GM21526 (cell line): ENCODE measurements at regions not wholly inside any gene's neighbourhood (a gene's known extent, or its start where the extent isn't known, plus 50 kb on each side); places are given as distances from the start of the nearest gene placed in this dataset.

Source experiments
- ATAC-seq: cut with Tn5 transposase; IDR thresholded peaks from one replicate; pipeline ENCODE4 v1.9.1; 2021; ENCODE audit warnings: moderate library complexity; ENCODE audit not compliant: unreplicated experiment, low FRiP score

DNA sequence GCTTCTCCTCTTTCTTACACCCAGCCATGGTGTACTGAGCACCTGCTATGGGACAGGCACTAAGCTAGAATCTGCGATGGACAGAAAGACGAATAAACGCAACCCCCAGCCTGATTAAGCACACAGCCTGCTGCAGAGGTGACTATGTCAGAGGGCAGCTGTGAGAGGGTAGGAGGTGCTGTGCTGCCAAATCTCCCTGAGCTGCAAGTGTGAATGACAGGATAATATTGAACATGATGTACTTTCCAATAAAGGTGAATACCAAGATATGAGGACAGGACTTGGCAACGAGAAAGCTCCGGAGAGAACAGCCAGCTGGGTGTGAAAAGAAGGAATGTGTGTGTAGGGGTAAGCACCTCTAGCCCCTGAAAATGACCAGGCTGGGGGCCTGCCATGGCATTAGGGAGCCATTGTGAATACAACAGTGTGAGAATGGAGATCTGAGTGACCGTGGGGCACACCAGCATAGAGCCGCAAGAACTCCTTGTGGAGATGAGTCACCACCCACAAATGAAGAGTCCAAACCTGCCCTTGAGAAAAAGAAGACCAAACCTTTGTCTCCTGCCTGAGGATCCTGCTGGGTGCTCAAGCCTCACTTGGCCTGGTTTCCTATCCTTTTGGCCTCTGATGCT, 83.0 kb upstream of the ATF3 start:
- no peak for ATAC-seq

DNA sequence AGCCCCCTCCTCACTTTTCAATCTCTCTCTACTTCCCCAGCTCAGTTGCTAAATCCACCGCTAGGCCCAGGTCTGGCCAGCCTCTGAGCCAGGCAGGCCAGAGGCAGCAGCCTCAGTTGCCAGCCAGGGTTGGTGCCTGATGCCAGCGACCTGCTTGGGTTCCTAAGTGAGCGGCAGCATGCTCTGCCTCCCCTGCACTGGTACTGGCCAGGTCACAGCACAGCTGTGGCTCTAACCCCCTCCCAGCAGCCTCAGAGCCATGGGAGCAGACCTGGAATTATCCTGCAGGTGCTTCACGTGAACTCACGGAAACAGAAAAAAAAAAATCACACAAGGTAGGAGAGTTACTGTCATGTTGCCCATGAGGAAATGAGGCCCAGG, 82.5 kb upstream of the ATF3 start:
- no peak for ATAC-seq

DNA sequence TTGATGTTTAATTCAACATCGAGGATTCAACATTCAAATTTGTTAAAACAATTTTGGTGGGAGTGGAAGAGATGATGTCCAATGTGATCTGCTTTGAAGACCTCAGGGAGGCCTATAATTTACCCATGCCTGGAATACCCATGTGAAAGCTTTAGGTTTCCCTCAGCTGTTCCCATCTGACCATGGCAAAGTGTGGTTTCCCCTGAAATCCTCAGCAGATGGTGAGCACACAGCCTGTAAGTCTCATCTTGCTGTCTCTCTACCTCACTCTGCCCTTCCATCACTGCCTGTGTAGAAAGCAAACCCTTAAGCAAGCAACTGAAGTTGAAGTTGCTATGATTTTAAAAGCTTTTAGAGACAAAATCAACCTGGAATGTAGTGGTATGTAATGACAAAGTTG, 80.1 kb upstream of the ATF3 start:
- no peak for ATAC-seq

DNA sequence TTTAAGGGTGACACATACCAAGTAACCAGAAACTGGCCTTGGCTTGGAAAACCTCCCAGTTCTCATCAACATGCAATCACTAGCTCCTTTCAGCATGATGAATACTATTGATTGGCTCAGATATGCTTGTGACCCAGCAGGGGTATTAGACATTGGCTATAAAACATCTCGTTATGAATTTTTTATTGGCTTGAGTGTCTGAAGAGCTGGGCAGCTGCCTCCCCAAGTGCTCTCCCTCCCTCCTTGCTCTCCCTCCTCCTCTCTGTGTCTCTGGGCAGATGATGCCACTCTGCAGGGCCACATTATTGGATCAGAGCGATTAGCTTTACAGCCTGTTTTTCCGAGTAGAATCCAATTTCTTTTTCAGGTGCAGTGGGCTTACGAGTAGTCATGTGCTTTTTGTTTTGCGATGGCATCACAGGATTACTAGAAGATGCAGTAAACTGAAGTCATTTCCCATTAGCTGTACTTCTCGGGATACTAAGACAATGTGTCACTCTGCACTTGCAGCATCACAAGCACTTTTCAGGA, 79.3 kb upstream of the ATF3 start:
- ATAC-seq = no peak

DNA sequence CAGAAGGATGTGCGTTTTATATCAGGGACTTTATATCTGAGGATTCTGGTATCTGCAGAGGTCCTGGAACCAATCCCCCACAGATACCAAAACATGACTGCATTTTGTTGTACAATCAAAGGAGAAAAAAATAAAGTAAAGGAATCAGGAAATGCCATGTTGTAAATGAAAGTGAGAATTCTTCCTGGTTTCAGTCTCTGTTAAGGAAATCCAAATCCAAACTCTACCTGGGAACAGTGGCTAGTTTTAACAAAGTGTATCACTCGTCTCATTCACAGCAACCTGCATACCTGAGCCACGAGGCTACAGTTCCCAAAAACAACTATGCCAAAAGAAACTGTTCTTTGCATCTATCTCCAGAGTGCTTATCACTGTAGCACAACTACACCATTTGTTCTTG, 77.3 kb upstream of the ATF3 start:
- ATAC-seq = no peak

DNA sequence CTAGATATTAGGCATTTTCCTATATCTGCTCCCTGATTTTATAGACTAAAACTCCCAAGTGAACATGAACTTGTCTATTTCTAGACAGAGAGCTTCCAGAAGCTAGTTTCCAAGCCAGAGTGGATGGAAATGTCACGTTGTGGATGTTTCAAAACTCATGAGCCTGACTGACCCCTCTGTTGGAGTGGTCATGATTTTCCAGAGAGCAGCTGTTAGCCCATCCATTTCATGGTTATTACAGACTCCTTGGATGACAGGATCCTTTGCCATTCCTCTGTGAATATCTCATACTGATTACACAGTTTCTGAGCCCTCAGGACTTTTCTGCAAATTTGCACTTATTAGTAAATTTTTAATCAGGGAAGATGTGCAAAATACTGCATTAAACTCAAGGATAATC, 76.8 kb upstream of the ATF3 start:
- ATAC-seq = no peak

DNA sequence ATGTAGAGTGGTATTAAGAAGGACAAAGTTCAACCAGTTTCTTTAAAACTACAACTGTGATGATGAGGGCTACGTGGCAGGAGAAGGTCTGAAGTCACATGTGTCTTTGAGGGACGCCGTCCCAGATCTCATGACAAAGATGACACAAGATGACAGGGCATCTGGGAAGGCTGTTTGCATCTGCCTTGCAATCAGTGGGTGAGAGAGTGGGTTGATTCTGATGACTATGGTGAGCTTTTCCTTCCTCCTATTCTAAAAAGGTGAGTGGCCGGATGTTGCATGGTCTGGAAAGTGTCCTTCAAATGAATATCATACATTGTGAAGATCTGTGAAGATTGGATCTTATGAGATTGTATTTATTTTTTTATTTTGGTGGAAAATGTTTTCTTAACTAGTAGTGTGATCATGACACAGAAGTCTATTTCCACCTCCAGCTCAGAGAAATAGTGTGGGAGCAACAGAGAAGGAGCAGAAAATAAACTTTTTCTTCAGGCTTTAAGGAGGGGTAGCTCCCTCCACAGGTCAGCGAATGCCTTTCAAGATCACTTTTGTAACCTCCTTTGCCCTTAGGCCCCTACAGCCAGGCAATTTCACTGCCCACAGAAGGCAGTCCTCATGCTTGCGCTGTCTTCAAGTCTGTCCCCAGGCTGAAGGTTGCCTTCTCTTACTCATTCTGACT, 76.0 kb upstream of the ATF3 start:
- ATAC-seq = no peak

DNA sequence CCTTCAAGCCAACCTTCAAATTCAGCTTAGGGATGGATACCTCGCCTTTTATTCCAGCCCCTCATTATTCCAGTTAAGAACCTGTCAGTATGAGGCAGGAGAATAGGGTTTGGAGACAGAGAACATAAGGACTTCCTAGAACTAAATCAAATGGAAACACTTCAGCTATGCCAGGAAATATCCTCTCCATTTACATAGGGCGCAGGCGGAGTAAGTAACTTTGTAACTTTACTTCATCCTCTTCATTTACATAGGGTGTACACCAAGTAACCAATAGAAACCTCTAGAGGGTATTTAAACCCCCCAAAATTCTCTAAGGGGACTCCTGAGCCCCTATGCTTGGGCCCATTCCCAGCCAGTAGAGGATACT, 75.4 kb upstream of the ATF3 start:
- ATAC-seq = no peak

DNA sequence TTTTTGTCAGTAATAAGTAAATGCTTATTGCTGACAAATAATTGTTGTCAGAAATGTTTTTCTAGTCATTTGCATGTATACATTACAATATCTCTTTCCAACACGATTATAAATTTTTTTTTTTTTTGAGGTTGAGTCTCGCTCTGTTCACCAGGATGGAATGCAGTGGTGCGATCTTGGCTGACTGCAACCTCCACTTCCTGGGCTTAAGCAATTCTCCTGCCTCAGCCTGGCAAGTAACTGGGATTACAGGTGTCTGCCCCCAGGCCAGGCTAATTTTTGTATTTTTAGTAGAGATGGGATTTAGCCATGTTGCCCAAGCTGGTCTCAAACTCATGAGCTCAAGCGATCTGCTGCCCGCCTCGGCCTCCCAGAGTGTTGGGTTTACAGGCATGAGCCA, 72.0 kb upstream of the ATF3 start:
- ATAC-seq = no peak

DNA sequence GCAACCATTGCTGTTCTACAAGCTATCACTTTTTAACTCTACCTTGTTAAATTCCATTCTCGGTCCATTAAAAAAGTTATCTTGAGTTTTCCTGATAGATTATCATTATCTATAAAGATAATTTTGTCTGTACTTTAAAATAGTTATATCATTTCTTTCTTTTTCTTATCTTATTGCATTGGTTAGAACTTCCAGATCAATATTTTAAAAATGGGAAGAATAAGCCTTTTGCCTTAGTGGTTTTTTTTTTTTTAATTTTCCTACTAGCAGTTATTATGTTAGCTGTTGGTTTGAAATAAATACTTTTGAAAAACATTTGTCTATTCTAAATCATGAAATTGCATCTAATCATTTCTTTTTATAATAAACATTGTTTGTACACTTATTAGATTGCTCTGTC, 71.0 kb upstream of the ATF3 start:
- no peak for ATAC-seq

DNA sequence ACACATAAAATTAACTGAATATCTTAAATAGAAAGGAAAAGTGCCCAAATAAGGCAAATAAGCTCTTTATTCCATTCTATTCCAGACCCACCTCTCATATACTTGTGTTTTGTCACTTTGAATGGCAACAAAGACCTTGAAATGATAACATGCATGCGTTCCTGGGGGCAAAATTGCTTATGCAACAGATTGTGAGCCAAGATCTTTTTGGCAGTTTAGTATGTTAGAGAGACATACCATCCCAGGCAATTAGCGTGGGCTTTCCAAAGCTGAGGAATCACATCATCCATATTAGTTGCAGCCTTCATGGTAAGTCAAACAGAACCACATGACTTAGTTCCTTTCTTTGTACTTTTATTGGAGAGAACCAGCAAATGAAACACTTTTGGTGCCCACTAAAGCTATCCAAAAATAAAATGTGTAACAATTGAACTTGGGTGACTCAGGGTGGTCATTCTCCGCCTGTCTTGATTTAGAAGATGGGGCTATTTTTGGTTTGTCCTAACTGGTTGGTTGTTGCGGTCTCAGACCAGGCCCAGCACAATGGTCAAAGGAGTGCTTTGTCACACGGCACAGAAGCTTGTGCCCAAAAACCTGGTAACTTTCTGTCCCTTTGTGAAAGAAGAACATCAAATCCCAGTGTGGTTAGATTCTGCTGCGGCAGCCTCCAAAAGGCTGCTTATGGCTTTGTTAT, 68.7 kb upstream of the ATF3 start:
- ATAC-seq = no peak

DNA sequence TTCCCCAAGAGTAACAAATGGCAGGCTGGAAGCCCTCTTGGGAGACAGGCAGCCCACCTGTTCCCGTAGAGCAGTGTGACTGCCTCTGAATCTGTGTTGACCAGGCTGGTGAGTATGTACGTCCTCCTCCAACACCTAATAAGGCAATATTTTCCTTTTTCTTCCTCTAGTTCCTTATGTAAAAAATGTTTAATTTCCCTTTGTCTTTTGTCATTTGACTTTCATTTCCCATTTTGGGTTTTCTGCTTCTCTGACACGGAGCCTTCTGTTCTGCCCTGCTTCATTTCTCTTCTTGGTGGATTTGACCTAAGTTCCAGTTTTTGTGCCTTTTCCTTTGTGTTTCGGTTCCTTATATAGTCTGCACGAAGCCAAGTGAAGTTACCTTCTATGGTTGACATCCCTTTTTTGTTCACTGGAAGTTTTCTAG, 65.8 kb upstream of the ATF3 start:
- ATAC-seq = no peak

DNA sequence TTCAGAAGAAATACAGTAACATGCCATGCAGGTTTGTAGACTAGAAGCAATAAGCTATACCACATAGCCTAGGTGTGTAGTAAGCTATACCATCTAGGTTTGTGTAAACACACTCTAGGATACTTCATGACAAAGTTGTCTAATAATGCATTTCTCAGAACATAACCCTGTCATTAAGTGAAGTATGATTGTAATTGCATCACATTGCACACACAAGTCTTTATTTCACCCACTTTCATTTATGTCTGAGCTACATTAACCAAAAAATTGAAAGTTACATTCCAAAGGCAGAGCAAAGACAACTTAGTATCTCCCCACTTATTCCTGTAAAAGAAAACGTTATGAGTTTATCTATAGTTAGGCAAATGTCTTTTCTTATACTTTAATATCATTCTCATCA, 64.5 kb upstream of the ATF3 start:
- no peak for ATAC-seq

DNA sequence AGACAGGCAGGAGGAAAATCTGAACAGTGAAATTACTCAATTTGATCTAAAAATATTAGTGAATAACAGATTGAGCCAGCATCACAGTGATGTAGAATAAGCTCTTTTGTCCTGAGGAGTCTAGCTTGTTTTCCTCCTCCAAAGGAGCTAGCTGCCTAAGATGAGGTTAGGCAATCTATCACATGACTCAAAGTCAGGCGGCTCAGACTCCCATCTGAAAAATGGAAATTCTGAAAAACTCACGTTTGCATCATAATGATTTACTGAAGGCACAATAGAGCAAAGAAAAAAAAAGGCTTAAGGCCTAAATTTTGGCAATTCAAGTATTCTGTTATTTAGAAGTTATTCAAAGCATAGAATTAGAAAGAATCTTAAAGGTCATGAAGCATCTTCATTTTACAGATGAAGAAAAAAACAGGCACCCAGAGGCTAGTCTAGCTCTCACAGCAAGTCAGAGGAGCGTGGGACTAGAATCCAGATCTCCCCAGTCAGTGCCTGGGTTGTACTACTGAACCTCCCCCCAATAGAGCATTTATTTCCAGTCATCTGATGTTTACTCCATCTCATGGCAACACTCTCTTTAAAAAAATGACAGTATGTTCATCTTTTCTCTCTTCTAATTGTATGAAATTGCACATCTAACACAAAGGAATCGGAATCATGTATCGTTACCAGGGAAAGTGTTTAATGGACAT, 62.5 kb upstream of the ATF3 start:
- ATAC-seq = no peak

DNA sequence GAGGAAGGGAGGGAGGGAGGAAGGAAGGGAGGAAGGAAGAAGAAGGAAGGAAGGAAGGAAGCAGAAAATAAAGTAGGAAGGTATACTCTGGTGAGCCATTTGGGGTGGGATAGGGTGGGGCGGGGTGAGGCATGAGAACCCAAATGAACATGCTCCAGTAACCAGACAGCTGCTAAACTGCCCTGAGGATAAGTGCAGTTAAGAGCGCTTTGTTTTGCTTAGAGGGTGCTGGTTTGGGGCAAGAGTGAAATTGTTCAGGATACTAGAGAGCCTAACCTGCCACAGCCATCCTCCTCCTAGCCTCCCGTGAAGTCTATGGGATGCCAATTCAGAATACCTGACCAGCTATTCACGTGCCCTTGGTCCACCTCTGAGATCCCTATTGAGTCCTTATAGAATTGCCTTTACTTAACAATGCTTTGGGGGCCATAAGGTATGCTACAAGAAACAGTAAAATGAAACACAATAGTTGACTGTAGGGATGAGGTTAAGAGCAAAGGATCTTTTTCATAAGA, 59.0 kb upstream of the ATF3 start:
- ATAC-seq = no peak

DNA sequence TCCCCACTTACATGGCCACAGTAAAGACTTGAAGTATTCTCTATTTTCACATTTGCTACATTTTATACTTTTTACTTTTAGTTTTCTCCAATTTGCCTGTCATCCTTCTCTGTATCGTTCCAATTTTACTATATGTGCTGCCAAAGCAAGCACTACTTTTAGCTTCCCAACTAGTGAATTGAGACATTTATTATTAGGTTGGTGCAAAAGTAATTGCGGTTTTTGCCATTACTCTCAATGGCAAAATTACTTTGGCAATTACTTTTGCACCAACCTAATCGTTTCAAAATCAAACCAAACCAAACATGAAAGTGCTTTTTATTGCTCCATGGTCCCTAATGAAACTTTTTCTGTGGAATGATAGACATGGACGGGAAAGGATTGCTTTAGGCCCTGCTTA, 56.6 kb upstream of the ATF3 start:
- no peak for ATAC-seq

DNA sequence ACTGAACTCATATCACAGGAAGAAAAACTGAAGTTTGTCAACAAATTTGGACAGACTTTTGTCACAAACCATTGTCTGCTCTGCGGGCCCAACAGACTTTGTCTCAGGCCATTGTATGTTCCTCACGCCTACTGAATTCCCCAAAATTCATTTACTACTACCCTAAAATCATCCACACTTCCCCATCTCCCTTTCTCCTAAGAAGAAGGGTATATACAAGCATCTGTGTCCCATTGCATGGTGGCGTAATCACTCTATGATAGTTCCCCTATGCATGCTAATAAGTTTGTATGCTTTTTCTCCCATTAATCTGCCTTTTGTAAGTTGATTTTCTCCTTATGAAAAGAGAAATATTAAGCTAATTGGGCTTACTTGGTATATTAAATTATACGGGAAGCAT, 54.9 kb upstream of the ATF3 start:
- ATAC-seq = no peak

DNA sequence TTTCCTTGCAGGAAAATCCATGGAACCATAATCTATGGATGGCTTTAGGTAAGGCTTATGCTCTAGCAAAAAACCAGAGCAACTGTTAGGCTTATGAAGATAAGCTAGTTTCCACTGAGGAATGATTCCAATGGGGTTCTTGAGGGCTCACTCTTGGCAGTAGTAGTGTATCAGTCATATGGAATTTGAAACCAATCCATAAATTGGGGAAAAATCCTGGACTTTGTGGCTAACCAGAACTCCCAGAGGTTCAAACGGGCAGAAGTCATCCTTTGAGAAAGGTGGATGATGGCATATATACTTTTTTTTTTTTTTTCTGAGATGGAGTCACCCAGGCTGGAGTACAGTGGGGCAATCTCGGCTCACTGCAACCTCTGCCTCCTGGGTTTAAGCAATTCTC, 54.2 kb upstream of the ATF3 start:
- ATAC-seq = no peak

DNA sequence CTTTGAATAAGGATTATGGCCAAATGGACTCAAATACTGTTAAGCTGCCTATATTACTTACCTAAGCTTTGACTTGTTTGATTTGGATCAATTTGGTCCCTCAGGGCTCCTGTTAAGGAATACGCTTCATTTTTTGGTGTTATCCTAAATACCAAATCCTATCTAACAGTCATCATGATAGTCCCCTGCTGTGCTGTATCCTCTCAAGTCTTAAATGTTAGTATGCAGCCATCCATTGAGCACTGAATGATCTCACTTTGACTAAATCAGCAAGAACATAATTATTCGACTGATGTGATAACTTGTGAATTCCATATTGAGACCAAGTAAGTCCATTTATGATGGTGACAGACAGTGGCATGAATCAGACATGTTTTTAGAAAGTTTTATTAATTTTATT, 53.1 kb upstream of the ATF3 start:
- ATAC-seq = no peak

DNA sequence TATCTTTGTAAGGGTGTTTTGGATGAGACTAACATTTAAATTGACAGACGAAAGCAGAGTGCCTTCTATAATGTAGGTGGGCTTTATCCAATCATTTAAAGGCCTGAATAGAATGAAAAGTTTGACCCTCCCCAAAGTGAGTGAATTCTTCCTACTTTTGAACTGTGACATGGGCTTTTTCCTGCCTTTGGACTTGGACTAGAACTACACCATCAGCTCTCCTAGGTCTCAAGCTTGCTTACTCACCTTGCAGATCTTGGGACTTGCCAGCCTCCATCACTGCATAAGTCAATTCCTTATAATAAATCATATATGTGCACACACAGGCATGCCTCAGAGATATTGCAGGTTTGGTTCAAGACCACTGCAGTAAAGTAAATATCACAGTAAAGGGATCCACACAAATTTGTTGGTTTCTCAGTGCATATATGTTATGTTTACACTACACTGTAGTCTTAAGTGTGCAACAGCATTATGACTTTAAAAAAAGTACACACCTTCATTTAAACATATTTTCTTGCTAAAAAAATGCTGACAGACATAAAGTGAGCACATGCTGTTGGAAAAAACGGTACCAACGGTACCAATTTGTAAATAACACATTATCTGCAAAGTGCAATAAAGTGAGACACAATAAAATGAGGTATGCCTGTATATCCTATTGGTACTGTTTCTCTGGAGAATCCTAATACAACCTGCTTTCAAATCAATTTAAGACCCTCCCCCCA, 51.6 kb upstream of the ATF3 start:
- no peak for ATAC-seq
